BLaER1 treated with 17β-estradiol and CSF1 and Interleukin-3, amounts not matched to agents 10 nM and 100 nM (cell line): ENCODE measurements at regions not wholly inside any gene's neighbourhood (a gene's known extent, or its start where the extent isn't known, plus 50 kb on each side); places are given as distances from the start of the nearest gene placed in this dataset.
"Not testable (repeated sequence)": the region's sequence is repeated elsewhere in the genome, so short reads cannot be mapped to it uniquely, and the experiment has no call there.

Experiments used
- H3K27ac ChIP-seq, 11 experiments: shearing (Covaris generic); formaldehyde crosslinking; 2 replicates each; pipeline ENCODE4 v1.8.1; 2022
- H3K27me3 ChIP-seq, 11 experiments: shearing (Covaris generic); formaldehyde crosslinking; 2 replicates each; pipeline ENCODE4 v1.8.1; 2022
- H3K36me3 ChIP-seq, 11 experiments: shearing (Covaris generic); formaldehyde crosslinking; 2 replicates each; pipeline ENCODE4 v1.8.1; 2022
- H3K4me1 ChIP-seq, 10 experiments: shearing (Covaris generic); formaldehyde crosslinking; 2 replicates each; pipeline ENCODE4 v1.8.1; 2022
- H3K4me2 ChIP-seq, 11 experiments: shearing (Covaris generic); formaldehyde crosslinking; 2 replicates each; pipeline ENCODE4 v1.8.1; 2022
- H3K4me3 ChIP-seq, 10 experiments: shearing (Covaris generic); formaldehyde crosslinking; 2 replicates each; pipeline ENCODE4 v1.8.1; 2022
- H3K9ac ChIP-seq, 11 experiments: shearing (Covaris generic); formaldehyde crosslinking; 2 replicates each; pipeline ENCODE4 v1.8.1; 2022
- H3K9me3 ChIP-seq, 11 experiments: shearing (Covaris generic); formaldehyde crosslinking; replicated peaks in 1 of 11; 2 replicates each; pipeline ENCODE4 v1.8.1; 2022
- H4K20me1 ChIP-seq, 11 experiments: shearing (Covaris generic); formaldehyde crosslinking; 2 replicates each; pipeline ENCODE4 v1.8.1; 2022
- Cebpa-rat ChIP-seq, 11 experiments: shearing (Covaris generic); IDR thresholded peaks; 2 replicates each; pipeline ENCODE4 v1.8.1; 2022

DNA sequence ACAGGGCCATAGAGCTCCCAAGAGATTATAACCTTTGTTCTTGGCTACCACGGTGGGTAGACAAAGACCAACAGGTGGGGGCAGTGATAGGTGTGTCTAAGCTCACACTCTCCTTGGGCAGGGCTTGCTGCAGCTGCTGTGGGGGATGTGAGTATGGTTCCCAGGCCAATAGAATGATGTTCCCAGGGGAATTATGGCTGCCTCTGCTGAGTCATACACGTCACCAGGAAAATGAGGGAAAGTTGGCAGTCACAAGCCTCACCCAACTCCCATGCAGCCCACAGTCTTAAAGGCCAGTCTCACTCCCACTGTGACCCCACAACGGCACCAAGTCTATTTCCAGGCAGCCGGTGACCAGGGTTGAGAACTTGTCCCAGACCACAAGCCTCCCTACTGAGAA lies 453.4 kb upstream of the PODXL start:
- Histone ChIP-seq H3K36me3 (no peaks in the 10 kb centered on the region), H4K20me1 (no peaks in the 10 kb centered on the region)

DNA sequence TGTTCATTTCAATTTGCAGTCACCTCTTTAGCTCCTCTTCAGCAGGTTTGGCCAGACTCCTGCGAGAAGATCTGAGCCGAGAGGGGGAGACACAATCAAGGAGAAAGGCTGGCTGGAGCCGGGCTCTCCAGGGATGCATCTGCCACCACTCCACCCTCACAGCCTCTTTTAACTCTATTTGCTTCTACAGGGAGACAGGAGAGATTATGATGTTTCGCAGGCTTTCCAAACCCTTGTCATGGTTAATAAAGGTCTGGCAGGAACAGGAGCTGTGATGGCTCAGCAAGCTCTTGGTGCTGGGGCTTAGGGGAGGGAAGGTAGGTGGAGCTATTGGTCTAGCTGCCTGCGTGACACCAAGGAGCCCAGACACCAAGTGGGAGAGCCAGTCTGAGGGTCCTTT lies 448.1 kb upstream of the PODXL start:
- Histone ChIP-seq H3K9me3 (peaks cover 0 to 16% (median 5%) of the 10 kb centered on the region in 11 experiments; a peak in 11 of 22 replicates), H3K9ac (no peak overlapping the region)
- TF ChIP-seq Cebpa-rat (IDR thresholded peaks at IDR 0.05) = no peak

More for the DNA sequence above, 453.4 kb upstream of the PODXL start:
- Histone ChIP-seq H3K4me1 (peaks cover 0 to 4% (median 0%) of the 10 kb centered on the region in 10 experiments; a peak in 1 of 20 replicates), H3K27me3 (no peaks in the 10 kb centered on the region), H3K9ac (no peak overlapping the region), H3K27ac (no peak overlapping the region), H3K4me2 (no peak overlapping the region), H3K9me3 (peaks cover 17 to 43% (median 27%) of the 10 kb centered on the region in 11 experiments), H3K4me3 (no peak overlapping the region)
- TF ChIP-seq Cebpa-rat (IDR thresholded peaks at IDR 0.05) = no peak

DNA sequence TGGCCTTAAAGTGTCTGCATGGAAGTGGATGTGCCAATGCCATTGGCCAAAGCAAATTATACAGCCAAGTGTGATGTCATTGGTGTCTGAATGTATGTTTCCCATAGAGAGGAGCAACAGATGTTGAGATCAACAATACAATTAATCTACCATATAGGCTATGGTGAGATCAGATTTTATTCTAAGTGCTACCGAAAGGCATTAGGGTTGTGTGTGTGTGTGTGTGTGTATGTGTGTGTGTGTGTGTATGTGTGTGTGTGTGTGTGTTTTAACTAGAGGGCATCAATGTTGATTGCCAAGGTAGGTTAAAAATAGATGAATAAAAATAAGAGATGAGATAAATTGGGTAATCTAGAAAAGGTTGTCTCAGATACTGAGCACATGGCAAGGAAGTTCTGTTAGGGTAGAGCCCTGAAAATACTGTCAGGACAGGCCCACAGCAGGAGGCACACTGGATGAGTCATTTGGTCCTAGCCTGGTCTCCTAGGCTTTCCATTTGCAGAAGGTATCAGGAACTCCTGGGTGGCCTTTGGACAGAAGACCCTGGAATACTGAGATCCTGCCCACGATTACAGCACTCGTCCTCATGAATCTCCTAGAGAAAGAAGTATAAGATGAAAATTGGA lies 446.0 kb upstream of the PODXL start:
- Histone ChIP-seq H3K9ac (no peak overlapping the region), H3K4me1 (peaks cover 0 to 5% (median 0%) of the 10 kb centered on the region in 10 experiments; a peak in 1 of 20 replicates), H3K36me3 (no peaks in the 10 kb centered on the region), H3K27me3 (no peaks in the 10 kb centered on the region), H3K4me2 (no peak overlapping the region), H3K9me3 (no peaks in the 10 kb centered on the region), H3K4me3 (no peak overlapping the region), H3K27ac (no peak overlapping the region), H4K20me1 (no peaks in the 10 kb centered on the region)
- no peak for TF ChIP-seq Cebpa-rat (IDR thresholded peaks at IDR 0.05)

More for the DNA sequence above, 448.1 kb upstream of the PODXL start:
- Histone ChIP-seq H3K4me1 (peaks cover 0 to 5% (median 0%) of the 10 kb centered on the region in 10 experiments; a peak in 1 of 20 replicates), H4K20me1 (no peaks in the 10 kb centered on the region), H3K27me3 (no peaks in the 10 kb centered on the region), H3K4me2 (no peak overlapping the region), H3K36me3 (no peaks in the 10 kb centered on the region), H3K27ac (no peak overlapping the region), H3K4me3 (no peak overlapping the region)

GRCh38 chr7:132001146-132001545 lies 444.7 kb upstream of the PODXL start:
- no peak for TF ChIP-seq Cebpa-rat (IDR thresholded peaks at IDR 0.05)

DNA sequence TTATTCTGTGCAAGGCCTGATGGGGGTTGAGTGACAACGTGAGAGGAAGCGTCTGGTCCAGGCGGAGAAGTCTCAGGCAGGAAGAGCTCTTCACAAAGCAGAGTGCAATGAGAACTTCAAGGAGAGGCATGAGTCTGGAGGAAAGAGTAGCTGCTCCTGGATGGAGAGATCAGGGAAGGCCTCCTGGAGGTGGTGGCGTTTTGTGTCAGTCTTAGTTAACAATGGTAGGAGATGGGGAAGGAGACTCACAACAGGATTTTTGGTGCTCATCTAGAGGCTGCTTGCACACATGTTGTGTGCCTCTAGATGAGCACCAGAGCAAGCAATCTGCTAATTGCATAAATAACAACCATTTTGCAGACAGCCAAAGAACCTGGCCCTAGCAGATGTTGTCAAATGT lies 442.8 kb upstream of the PODXL start:
- Histone ChIP-seq H3K4me3 (no peak overlapping the region), H3K9me3 (no peaks in the 10 kb centered on the region), H3K4me1 (no peaks in the 10 kb centered on the region), H4K20me1 (no peaks in the 10 kb centered on the region), H3K27ac (no peak overlapping the region), H3K4me2 (no peak overlapping the region), H3K27me3 (no peaks in the 10 kb centered on the region), H3K36me3 (no peaks in the 10 kb centered on the region), H3K9ac (no peak overlapping the region)
- no peak for TF ChIP-seq Cebpa-rat (IDR thresholded peaks at IDR 0.05)

More at GRCh38 chr7:132001146-132001545, 444.7 kb upstream of the PODXL start:
- Histone ChIP-seq H3K9me3 (no peaks in the 10 kb centered on the region), H3K36me3 (no peaks in the 10 kb centered on the region), H4K20me1 (no peaks in the 10 kb centered on the region), H3K4me1 (peaks cover 0 to 5% (median 0%) of the 10 kb centered on the region in 10 experiments; a peak in 1 of 20 replicates), H3K4me3 (no peak overlapping the region), H3K4me2 (no peak overlapping the region), H3K27ac (no peak overlapping the region), H3K9ac (no peak overlapping the region), H3K27me3 (no peaks in the 10 kb centered on the region)

- Histone ChIP-seq H4K20me1 (no peaks in the 10 kb centered on the region), H3K9ac (no peak overlapping the region), H3K36me3 (no peaks in the 10 kb centered on the region), H3K27ac (no peak overlapping the region), H3K4me1 (no peaks in the 10 kb centered on the region), H3K27me3 (no peaks in the 10 kb centered on the region), H3K9me3 (peaks cover 0 to 10% (median 0%) of the 10 kb centered on the region in 11 experiments; a peak in 4 of 22 replicates), H3K4me3 (no peak overlapping the region), H3K4me2 (no peak overlapping the region)
- TF ChIP-seq Cebpa-rat (IDR thresholded peaks at IDR 0.05) = no peak
Measured at GRCh38 chr7:131995324-131995723, 438.9 kb upstream of the PODXL start.

DNA sequence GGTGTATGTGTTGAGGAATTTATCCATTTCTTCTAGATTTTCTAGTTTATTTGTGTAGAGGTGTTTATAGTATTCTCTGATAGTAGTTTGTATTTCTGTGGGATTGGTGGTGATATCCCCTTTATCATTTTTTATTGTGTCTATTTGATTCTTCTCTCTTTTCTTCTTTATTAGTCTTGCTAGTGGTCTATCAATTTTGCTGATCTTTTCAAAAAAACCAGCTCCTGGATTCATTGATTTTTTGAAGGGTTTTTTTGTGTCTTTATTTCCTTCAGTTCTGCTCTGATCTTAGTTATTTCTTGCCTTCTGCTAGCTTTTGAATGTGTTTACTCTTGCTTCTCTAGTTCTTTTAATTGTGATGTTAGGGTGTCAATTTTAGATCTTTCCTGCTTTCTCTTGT lies 424.6 kb upstream of the PODXL start:
- not testable (repeated sequence) for H3K36me3 ChIP-seq, H3K4me2 ChIP-seq, H3K4me1 ChIP-seq, H3K9me3 ChIP-seq, H3K4me3 ChIP-seq, H3K27me3 ChIP-seq, H3K27ac ChIP-seq, H3K9ac ChIP-seq, H4K20me1 ChIP-seq

DNA sequence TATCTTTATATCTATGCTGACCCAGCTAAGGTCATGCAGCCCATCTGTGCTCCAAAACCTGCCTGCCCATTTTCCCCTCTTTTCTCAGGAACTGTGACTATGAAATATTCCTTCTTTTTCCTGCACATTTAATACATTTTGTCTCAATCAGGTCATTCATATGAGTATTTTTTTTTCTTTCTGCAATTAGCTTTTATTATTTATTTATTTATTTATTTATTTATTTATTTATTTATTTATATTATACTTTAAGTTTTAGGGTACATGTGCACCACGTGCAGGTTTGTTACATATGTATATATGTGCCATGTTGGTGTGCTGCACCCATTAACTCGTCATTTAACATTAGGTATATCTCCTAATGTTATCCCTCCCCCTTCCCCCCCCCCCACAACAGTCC lies 421.7 kb upstream of the PODXL start:
- not testable (repeated sequence) for H3K4me2 ChIP-seq, H3K36me3 ChIP-seq, H3K27ac ChIP-seq, H4K20me1 ChIP-seq, H3K9ac ChIP-seq, H3K4me3 ChIP-seq, H3K4me1 ChIP-seq, H3K9me3 ChIP-seq, H3K27me3 ChIP-seq

- H3K4me1 ChIP-seq = peaks cover 0 to 8% (median 4%) of the 10 kb centered on the region in 10 experiments; a peak in 7 of 20 replicates
- no peaks in the 10 kb centered on the region for H3K36me3 ChIP-seq
- no peak overlapping the region for H3K4me3 ChIP-seq
- H3K27ac ChIP-seq = no peak overlapping the region
- no peak overlapping the region for H3K9ac ChIP-seq
- peaks cover 0 to 8% (median 0%) of the 10 kb centered on the region in 11 experiments; a peak in 2 of 22 replicates for H3K9me3 ChIP-seq
- H4K20me1 ChIP-seq = no peaks in the 10 kb centered on the region
- H3K27me3 ChIP-seq = no peaks in the 10 kb centered on the region
- no peak overlapping the region; a peak in 1 of 22 replicates for H3K4me2 ChIP-seq
- no peak for TF ChIP-seq Cebpa-rat (IDR thresholded peaks at IDR 0.05)
Measured at GRCh38 chr7:131976411-131976810, 420.0 kb upstream of the PODXL start.

- no peak for TF ChIP-seq Cebpa-rat (IDR thresholded peaks at IDR 0.05)
- no peaks in the 10 kb centered on the region for H3K27me3 ChIP-seq
- no peak overlapping the region for H3K9ac ChIP-seq
- no peak overlapping the region for H3K4me2 ChIP-seq
- no peaks in the 10 kb centered on the region for H4K20me1 ChIP-seq
- H3K4me3 ChIP-seq = no peak overlapping the region
- H3K4me1 ChIP-seq = peaks cover 6 to 16% (median 12%) of the 10 kb centered on the region in 10 experiments; a peak in 16 of 20 replicates
- H3K27ac ChIP-seq = no peak overlapping the region
- H3K36me3 ChIP-seq = no peaks in the 10 kb centered on the region
- peaks cover 0 to 8% (median 0%) of the 10 kb centered on the region in 11 experiments; a peak in 2 of 22 replicates for H3K9me3 ChIP-seq
Measured at GRCh38 chr7:131974671-131975070, 418.2 kb upstream of the PODXL start.
